ENCODE measurements at regions not wholly inside any gene's neighbourhood (a gene's known extent, or its start where the extent isn't known, plus 50 kb on each side); places are given as distances from the start of the nearest gene placed in this dataset.

- TF ChIP-seq CTCF (IDR thresholded peaks at IDR 0.05; ENCODE audit: low read length) = no peak
- TF ChIP-seq EZH2 (optimal IDR thresholded peaks at IDR 0.05; ENCODE audit: low read depth, low read length) = no peak
- no peak for TF ChIP-seq EZH2phosphoT487 (IDR thresholded peaks at IDR 0.05; ENCODE audit: low read length)
Observed at GRCh38 chr6:92667843-92668242, 751.5 kb downstream of the EPHA7 start.

Measured in MM.1S (cell line).